Stomach (tissue), 4 donors: ENCODE measurements at regions not wholly inside any gene's neighbourhood (a gene's known extent, or its start where the extent isn't known, plus 50 kb on each side); places are given as distances from the start of the nearest gene placed in this dataset.

Experiments
- CTCF ChIP-seq, 7 experiments: fragments of 450-650 bp in 4 of 7; fragments of 200-600 bp in 3 of 7; sonication (generic) in 3 of 7; IDR thresholded peaks; one replicate each; pipeline ENCODE4 v1.5.1; 2016 to 2019; ENCODE audit warnings: antibody characterized with exemption in 7 of 7, control low read depth in 2 of 7, mild to moderate bottlenecking in 1 of 7
- EP300 ChIP-seq: sonication (generic); formaldehyde crosslinking; IDR thresholded peaks from one replicate; pipeline ENCODE4 v1.6.1; 2017; ENCODE audit warnings: antibody characterized with exemption
- POLR2A ChIP-seq, 4 donors: fragments of 450-650 bp; IDR thresholded peaks; one replicate each; pipeline ENCODE4 v1.6.1; 2016; ENCODE audit warnings: antibody characterized with exemption in 4 of 4, control low read depth in 2 of 4, mild to moderate bottlenecking in 1 of 4, moderate library complexity in 1 of 4
- POLR2AphosphoS5 ChIP-seq, 3 donors: sonication (generic); formaldehyde crosslinking; IDR thresholded peaks; one replicate each; pipeline ENCODE4 v1.6.1; 2016; ENCODE audit warnings: antibody characterized with exemption in 3 of 3

GRCh38 chr21:38696579-38696978 lies 109.2 kb upstream of the ETS2 start:
- TF ChIP-seq POLR2A (IDR thresholded peaks at IDR 0.05) (no peak), POLR2AphosphoS5 (IDR thresholded peaks at IDR 0.05) (no peak), CTCF (IDR thresholded peaks at IDR 0.05) (no peak), EP300 (no peak)
